GM23248 (cell line): ENCODE measurements at regions not wholly inside any gene's neighbourhood (a gene's known extent, or its start where the extent isn't known, plus 50 kb on each side); places are given as distances from the start of the nearest gene placed in this dataset.

Experiments
- DNase-seq: peaks from one replicate; pipeline ENCODE4 v3.0.0-alpha.2; 2015
- H2AFZ ChIP-seq: fragments of 200-600 bp; sonication (generic); 2 replicates; pipeline ENCODE4 v1.6.1; 2016; ENCODE audit warnings: antibody characterized with exemption
- H3F3A ChIP-seq: fragments of 200-600 bp; sonication (generic); 2 replicates; pipeline ENCODE4 v1.6.1; 2016; ENCODE audit warnings: mild to moderate bottlenecking, antibody characterized with exemption, mixed run types; ENCODE audit not compliant: insufficient read depth
- H3K27ac ChIP-seq: fragments of 200-600 bp; sonication (generic); 2 replicates; pipeline ENCODE4 v1.5.1; 2016; ENCODE audit warnings: mild to moderate bottlenecking
- H3K27me3 ChIP-seq: fragments of 200-600 bp; sonication (generic); replicated peaks from 2 replicates; pipeline ENCODE4 v1.6.1; 2016; ENCODE audit warnings: mild to moderate bottlenecking; ENCODE audit not compliant: insufficient read depth
- H3K36me3 ChIP-seq: fragments of 200-600 bp; sonication (generic); 2 replicates; pipeline ENCODE4 v1.6.1; 2016; ENCODE audit warnings: low read depth, mild to moderate bottlenecking
- H3K4me1 ChIP-seq: fragments of 200-600 bp; sonication (generic); 2 replicates; pipeline ENCODE4 v1.6.1; 2016; ENCODE audit warnings: mild to moderate bottlenecking; ENCODE audit not compliant: insufficient read depth
- H3K4me2 ChIP-seq: fragments of 200-600 bp; sonication (generic); one replicate; pipeline ENCODE4 v1.6.1; 2016; ENCODE audit warnings: mild to moderate bottlenecking; ENCODE audit not compliant: unreplicated experiment
- H3K4me3 ChIP-seq: fragments of 200-600 bp; sonication (generic); 2 replicates; pipeline ENCODE4 v1.5.1; 2016; ENCODE audit warnings: mild to moderate bottlenecking
- H3K79me2 ChIP-seq: fragments of 200-600 bp; sonication (generic); 2 replicates; pipeline ENCODE4 v1.6.1; 2016; ENCODE audit warnings: mild to moderate bottlenecking; ENCODE audit not compliant: insufficient read depth
- H3K9ac ChIP-seq: fragments of 200-600 bp; sonication (generic); 2 replicates; pipeline ENCODE4 v1.6.1; 2016; ENCODE audit warnings: mild to moderate bottlenecking
- H3K9me2 ChIP-seq: fragments of 200-600 bp; sonication (generic); 2 replicates; pipeline ENCODE4 v1.6.1; 2016; ENCODE audit warnings: mixed run types, mild to moderate bottlenecking, moderate library complexity; ENCODE audit not compliant: insufficient read depth
- H3K9me3 ChIP-seq: fragments of 200-600 bp; sonication (generic); one replicate; pipeline ENCODE4 v1.6.1; 2017; ENCODE audit warnings: low read depth
- H4K20me1 ChIP-seq: fragments of 200-600 bp; sonication (generic); 2 replicates; pipeline ENCODE4 v1.6.0; 2016; ENCODE audit not compliant: insufficient read depth
- EZH2 ChIP-seq: fragments of 200-600 bp; sonication (generic); IDR thresholded peaks from 2 replicates; pipeline ENCODE4 v1.6.1; 2018; ENCODE audit warnings: antibody characterized with exemption, mild to moderate bottlenecking; ENCODE audit not compliant: insufficient read depth, poor library complexity, severe bottlenecking
- EZH2phosphoT487 ChIP-seq: fragments of 200-600 bp; sonication (generic); IDR thresholded peaks from 2 replicates; pipeline ENCODE4 v1.6.1; 2018; ENCODE audit warnings: antibody characterized with exemption, moderate library complexity, mild to moderate bottlenecking, low read depth; ENCODE audit not compliant: insufficient read depth
- WGBS, 2 experiments: methylation state at CpG; one replicate each; pipeline ENCODE4 v1.1.6; 2015 to 2017; ENCODE audit warnings: low lambda C conversion rate in 2 of 2, low coverage in 1 of 2; ENCODE audit errors: missing lambda C conversion rate in 2 of 2; 5-methylcytosine and 5-hydroxymethylcytosine counted together
- in situ Hi-C: fragments of 300-500 bp; cut with MboI; formaldehyde crosslinking; loops from 2 replicates; pipeline ENCODE4 v1.15.0; 2020

GRCh38 chr18:30277676-30278075 lies 764.9 kb downstream of the DSC3 start:
- H3K36me3 ChIP-seq, result no peaks in the 10 kb centered on the region
- WGBS, 2 experiments, result 75 to 78% methylated on average over 1 of the region's 1 CpG
- no peak overlapping the region for H3K9ac ChIP-seq
- no peak overlapping the region for H3K4me3 ChIP-seq
- no peaks in the 10 kb centered on the region for H3F3A ChIP-seq
- no peak overlapping the region for H3K4me2 ChIP-seq
- no peaks in the 10 kb centered on the region for H4K20me1 ChIP-seq
- no peaks in the 10 kb centered on the region for H3K4me1 ChIP-seq
- H3K27ac ChIP-seq, result no peak overlapping the region
- H2AFZ ChIP-seq, result peak overlapping the region; percentile 29; the same call in 1 of the 2 replicates
- in situ Hi-C loops, result loop anchor here (10.0 kb wide), 1 partner anchor 383 kb away; no protein-coding TSS in a partner anchor
- H3K27me3 ChIP-seq, result no peaks in the 10 kb centered on the region
- no peaks in the 10 kb centered on the region for H3K79me2 ChIP-seq
- no peak for DNase-seq
- no peaks in the 10 kb centered on the region for H3K9me2 ChIP-seq
- H3K9me3 ChIP-seq, result no peaks in the 10 kb centered on the region
- no peak for TF ChIP-seq EZH2phosphoT487
- TF ChIP-seq EZH2, result no peak

GRCh38 chr18:30271716-30272115 lies 770.8 kb downstream of the DSC3 start:
- H3K27ac ChIP-seq, result no peak overlapping the region
- no peaks in the 10 kb centered on the region for H3K79me2 ChIP-seq
- no peaks in the 10 kb centered on the region for H3K4me1 ChIP-seq
- H3K9me3 ChIP-seq, result no peaks in the 10 kb centered on the region
- no peak overlapping the region for H3K4me3 ChIP-seq
- no peak overlapping the region for H2AFZ ChIP-seq
- no peaks in the 10 kb centered on the region for H3F3A ChIP-seq
- DNase-seq, result no peak
- H3K36me3 ChIP-seq, result no peaks in the 10 kb centered on the region
- no peak overlapping the region for H3K9ac ChIP-seq
- H3K9me2 ChIP-seq, result no peaks in the 10 kb centered on the region
- WGBS, 2 experiments, result 29 to 48% methylated on average over 3 of the region's 3 CpGs
- TF ChIP-seq EZH2 (no peak), EZH2phosphoT487 (no peak)
- in situ Hi-C loops, result loop anchor here (10.0 kb wide), 1 partner anchor 377 kb away; no protein-coding TSS in a partner anchor
- H3K4me2 ChIP-seq, result no peak overlapping the region
- H3K27me3 ChIP-seq, result no peaks in the 10 kb centered on the region
- no peaks in the 10 kb centered on the region for H4K20me1 ChIP-seq

- in situ Hi-C loops, result no loop called here
- no peak for DNase-seq
- Histone ChIP-seq H3K36me3 (no peaks in the 10 kb centered on the region), H3K79me2 (no peaks in the 10 kb centered on the region), H3K4me2 (no peak overlapping the region), H3K4me1 (no peaks in the 10 kb centered on the region), H3K4me3 (no peak overlapping the region), H3K27me3 (no peaks in the 10 kb centered on the region), H3K9me3 (no peaks in the 10 kb centered on the region), H4K20me1 (no peaks in the 10 kb centered on the region), H2AFZ (peak overlapping the region; percentile 57), H3K27ac (no peak overlapping the region), H3K9ac (no peak overlapping the region), H3F3A (no peaks in the 10 kb centered on the region), H3K9me2 (no peaks in the 10 kb centered on the region)
- no peak for TF ChIP-seq EZH2
- TF ChIP-seq EZH2phosphoT487, result no peak
- 21 to 26% methylated on average over 3 of the region's 3 CpGs for WGBS, 2 experiments
These were observed 777.4 kb downstream of the DSC3 start for GRCh38 chr18:30265190-30265589.

GRCh38 chr18:30254331-30254730 lies 788.2 kb downstream of the DSC3 start:
- H3K4me1 ChIP-seq, result no peaks in the 10 kb centered on the region
- no peak overlapping the region for H3K4me2 ChIP-seq
- no peak overlapping the region for H3K9ac ChIP-seq
- H3K9me2 ChIP-seq, result no peaks in the 10 kb centered on the region
- no peak overlapping the region for H2AFZ ChIP-seq
- no peaks in the 10 kb centered on the region for H3K27me3 ChIP-seq
- TF ChIP-seq EZH2 (no peak), EZH2phosphoT487 (no peak)
- H3F3A ChIP-seq, result no peaks in the 10 kb centered on the region
- WGBS, 2 experiments, result 40 to 43% methylated on average over 2 of the region's 2 CpGs
- no peaks in the 10 kb centered on the region for H4K20me1 ChIP-seq
- in situ Hi-C loops, result no loop called here
- H3K36me3 ChIP-seq, result no peaks in the 10 kb centered on the region
- DNase-seq, result no peak
- no peaks in the 10 kb centered on the region for H3K79me2 ChIP-seq
- no peak overlapping the region for H3K27ac ChIP-seq
- H3K9me3 ChIP-seq, result no peaks in the 10 kb centered on the region
- H3K4me3 ChIP-seq, result no peak overlapping the region

- DNase-seq, result no peak
- Histone ChIP-seq H3K9me2 (no peaks in the 10 kb centered on the region), H3K4me1 (no peaks in the 10 kb centered on the region), H2AFZ (no peak overlapping the region), H3K27ac (no peak overlapping the region), H3K4me3 (no peak overlapping the region), H3K36me3 (no peaks in the 10 kb centered on the region), H4K20me1 (no peaks in the 10 kb centered on the region), H3K79me2 (no peaks in the 10 kb centered on the region), H3K9ac (no peak overlapping the region), H3F3A (no peaks in the 10 kb centered on the region), H3K4me2 (no peak overlapping the region), H3K9me3 (no peaks in the 10 kb centered on the region), H3K27me3 (no peaks in the 10 kb centered on the region)
- TF ChIP-seq EZH2 (no peak), EZH2phosphoT487 (no peak)
- in situ Hi-C loops, result no loop called here
These were observed 794.5 kb downstream of the DSC3 start for GRCh38 chr18:30248056-30248455.
